ENCODE measurements at regions not wholly inside any gene's neighbourhood (a gene's known extent, or its start where the extent isn't known, plus 50 kb on each side); places are given as distances from the start of the nearest gene placed in this dataset.

DNA sequence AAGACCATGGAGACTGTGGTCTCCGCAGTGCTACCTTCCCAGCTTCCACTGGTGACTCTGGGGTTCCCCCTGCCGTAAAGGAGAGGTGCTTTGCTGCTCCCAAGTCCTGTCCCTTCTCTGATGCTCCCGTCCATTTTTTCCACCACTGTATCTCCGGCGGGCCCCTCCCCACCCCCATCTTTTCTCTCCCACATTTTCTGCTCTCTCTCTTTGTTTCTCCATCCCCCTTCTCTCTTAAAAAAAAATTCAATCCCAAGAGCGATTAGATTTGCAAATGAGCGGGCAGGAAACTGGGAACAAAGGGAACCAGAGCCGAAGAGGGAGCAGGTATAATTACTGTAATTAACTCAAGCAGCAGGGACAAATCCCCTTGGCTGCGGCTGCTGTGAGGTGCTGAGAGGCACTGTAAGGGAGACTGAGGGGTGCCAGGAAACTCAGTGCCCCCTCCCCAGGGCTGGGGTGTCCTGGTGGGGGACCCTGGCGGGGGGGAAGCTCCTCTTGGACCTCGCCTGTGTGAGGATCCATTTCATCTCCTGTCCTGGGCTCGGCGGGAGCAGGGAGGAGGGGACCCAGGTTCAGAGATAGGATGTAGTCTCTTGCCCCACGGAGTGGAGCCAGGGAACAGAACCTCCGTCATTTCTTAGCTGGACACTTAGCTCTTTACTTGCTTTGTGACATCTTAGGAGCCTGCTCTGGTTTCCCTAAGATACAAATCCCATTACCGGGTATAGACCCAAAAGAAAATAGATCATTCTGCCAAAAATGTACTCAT, 140.4 kb upstream of the NRXN3 start:
- no peak for TF ChIP-seq POLR2A (IDR thresholded peaks at IDR 0.05)
- TF ChIP-seq, protein P1, sequence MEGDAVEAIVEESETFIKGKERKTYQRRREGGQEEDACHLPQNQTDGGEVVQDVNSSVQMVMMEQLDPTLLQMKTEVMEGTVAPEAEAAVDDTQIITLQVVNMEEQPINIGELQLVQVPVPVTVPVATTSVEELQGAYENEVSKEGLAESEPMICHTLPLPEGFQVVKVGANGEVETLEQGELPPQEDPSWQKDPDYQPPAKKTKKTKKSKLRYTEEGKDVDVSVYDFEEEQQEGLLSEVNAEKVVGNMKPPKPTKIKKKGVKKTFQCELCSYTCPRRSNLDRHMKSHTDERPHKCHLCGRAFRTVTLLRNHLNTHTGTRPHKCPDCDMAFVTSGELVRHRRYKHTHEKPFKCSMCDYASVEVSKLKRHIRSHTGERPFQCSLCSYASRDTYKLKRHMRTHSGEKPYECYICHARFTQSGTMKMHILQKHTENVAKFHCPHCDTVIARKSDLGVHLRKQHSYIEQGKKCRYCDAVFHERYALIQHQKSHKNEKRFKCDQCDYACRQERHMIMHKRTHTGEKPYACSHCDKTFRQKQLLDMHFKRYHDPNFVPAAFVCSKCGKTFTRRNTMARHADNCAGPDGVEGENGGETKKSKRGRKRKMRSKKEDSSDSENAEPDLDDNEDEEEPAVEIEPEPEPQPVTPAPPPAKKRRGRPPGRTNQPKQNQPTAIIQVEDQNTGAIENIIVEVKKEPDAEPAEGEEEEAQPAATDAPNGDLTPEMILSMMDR (IDR thresholded peaks at IDR 0.05): no peak

Data from esophagus squamous epithelium (tissue), 4 donors.